Frontal cortex (tissue), 3 donors: ENCODE measurements at regions not wholly inside any gene's neighbourhood (a gene's known extent, or its start where the extent isn't known, plus 50 kb on each side); places are given as distances from the start of the nearest gene placed in this dataset.
"Not testable (repeated sequence)": the region's sequence is repeated elsewhere in the genome, so short reads cannot be mapped to it uniquely, and the experiment has no call there.

Source experiments
- DNase-seq, 2 donors: peaks; one replicate each; pipeline ENCODE4 v3.0.0; 2012; ENCODE audit warnings: low spot score in 2 of 2
- FAIRE-seq: peaks from 2 replicates; lab custom pipeline; 2012; peaks lifted over from hg19 to GRCh38; lab: Jason Lieb, UNC
- donor health status: control.
- donor health status: control.
- donor health status: control.

- DNase-seq (no peak), FAIRE-seq (no peak)
These were observed 358.4 kb upstream of the RPS23 start for GRCh38 chr5:82636591-82636990.

- FAIRE-seq: no peak
These were observed 357.6 kb upstream of the RPS23 start for GRCh38 chr5:82635561-82636288.

GRCh38 chr5:82628364-82628910 is 350.3 kb upstream of the RPS23 start:
- no peak for DNase-seq
- FAIRE-seq: no peak

More at GRCh38 chr5:82635561-82636288, 357.6 kb upstream of the RPS23 start:
- DNase-seq: no peak

GRCh38 chr5:82626905-82627591 is 348.9 kb upstream of the RPS23 start:
- not testable (repeated sequence) for DNase-seq, FAIRE-seq

GRCh38 chr5:82626012-82626411 is 347.9 kb upstream of the RPS23 start:
- DNase-seq, FAIRE-seq: not testable (repeated sequence)

GRCh38 chr5:82624062-82624461 is 345.9 kb upstream of the RPS23 start:
- FAIRE-seq (no peak), DNase-seq (no peak)

- DNase-seq (no peak), FAIRE-seq (no peak)
These were observed 344.8 kb upstream of the RPS23 start for GRCh38 chr5:82622711-82623514.

GRCh38 chr5:82622205-82622604 is 344.1 kb upstream of the RPS23 start:
- no peak for FAIRE-seq
- DNase-seq: no peak

GRCh38 chr5:82620957-82621600 is 342.9 kb upstream of the RPS23 start:
- no peak for DNase-seq
- FAIRE-seq: no peak

GRCh38 chr5:82619097-82619496 is 340.9 kb upstream of the RPS23 start:
- no peak for DNase-seq
- FAIRE-seq: no peak

GRCh38 chr5:82614706-82615105 is 336.6 kb upstream of the RPS23 start:
- FAIRE-seq: no peak
- no peak for DNase-seq

- DNase-seq: no peak
- no peak for FAIRE-seq
These were observed 335.7 kb upstream of the RPS23 start for GRCh38 chr5:82613891-82614290.

GRCh38 chr5:82610686-82611085 is 332.5 kb upstream of the RPS23 start:
- DNase-seq (no peak), FAIRE-seq (no peak)

GRCh38 chr5:82605441-82605973 is 327.4 kb upstream of the RPS23 start:
- DNase-seq (no peak), FAIRE-seq (no peak)

GRCh38 chr5:82603033-82603987 is 325.2 kb upstream of the RPS23 start:
- DNase-seq (no peak), FAIRE-seq (no peak)

- FAIRE-seq (no peak), DNase-seq (no peak)
These were observed 323.7 kb upstream of the RPS23 start for GRCh38 chr5:82601861-82602260.

- DNase-seq (no peak), FAIRE-seq (no peak)
These were observed 322.9 kb upstream of the RPS23 start for GRCh38 chr5:82601077-82601476.

- FAIRE-seq: no peak
- no peak for DNase-seq
These were observed 321.5 kb upstream of the RPS23 start for GRCh38 chr5:82599692-82600091.

- DNase-seq (no peak), FAIRE-seq (no peak)
These were observed 320.9 kb upstream of the RPS23 start for GRCh38 chr5:82599030-82599429.
